22Rv1 (cell line): ENCODE measurements at regions not wholly inside any gene's neighbourhood (a gene's known extent, or its start where the extent isn't known, plus 50 kb on each side); places are given as distances from the start of the nearest gene placed in this dataset.

Source experiments
- H3K27ac ChIP-seq: fragments of 450-650 bp; 2 replicates; pipeline ENCODE4 v1.5.1; 2017
- CTCF ChIP-seq: fragments of 450-650 bp; IDR thresholded peaks from 2 replicates; pipeline ENCODE4 v1.5.1; 2017; ENCODE audit warnings: mild to moderate bottlenecking
- ZFX ChIP-seq: fragments of 450-650 bp; IDR thresholded peaks from 2 replicates; pipeline ENCODE4 v1.6.1; 2017; ENCODE audit warnings: antibody characterized with exemption, borderline replicate concordance

DNA sequence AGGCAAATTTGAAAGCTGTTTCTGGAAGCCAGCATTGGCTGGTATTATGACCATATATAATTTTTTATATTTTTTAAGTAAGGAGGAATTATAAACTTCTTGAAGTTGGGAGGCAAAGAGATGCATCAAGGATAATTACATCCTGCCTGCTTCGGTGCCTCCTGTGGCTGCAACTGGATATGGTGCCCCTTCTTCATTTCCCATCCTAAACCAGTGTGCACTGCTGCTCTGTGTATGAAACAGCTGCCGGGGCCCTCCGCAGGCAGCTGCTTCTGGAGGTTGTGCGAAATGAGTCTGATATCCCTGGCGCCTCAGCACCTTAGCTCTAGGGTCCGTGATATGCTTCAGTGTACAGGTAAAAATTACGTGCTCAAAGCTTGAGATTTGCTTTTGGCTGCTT, 304.2 kb downstream of the ENC1 start:
- no peak for TF ChIP-seq ZFX
- TF ChIP-seq CTCF: peak; percentile 39

DNA sequence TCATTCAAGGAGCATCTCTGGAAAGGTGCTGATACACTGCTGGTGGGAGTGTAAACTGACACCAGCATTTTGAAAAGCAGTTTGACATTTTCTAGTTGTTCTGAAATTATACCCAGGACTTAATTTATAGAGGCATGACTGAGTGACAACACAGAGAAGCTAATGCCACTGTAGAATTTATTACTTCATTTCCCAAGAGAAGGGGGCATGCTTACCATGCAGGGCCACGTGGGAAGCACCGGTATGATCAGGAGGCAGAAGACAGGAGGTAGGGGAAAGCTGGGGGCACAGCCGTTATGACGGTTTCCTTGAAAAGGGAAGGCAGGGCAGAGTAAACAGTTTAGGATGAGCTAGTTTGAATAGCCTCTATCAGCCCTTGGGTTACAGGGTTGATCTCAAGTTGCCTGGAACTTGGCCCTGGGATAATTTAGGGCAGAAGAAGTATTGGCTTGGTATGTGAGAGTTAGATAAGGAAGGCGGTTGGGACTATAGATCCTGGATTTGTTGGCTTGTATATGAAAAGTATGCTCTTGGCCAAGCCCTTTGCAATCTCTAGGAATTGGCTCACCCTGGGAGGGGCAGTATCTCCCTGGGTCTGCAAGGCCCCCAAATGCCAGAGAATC, 305.7 kb downstream of the ENC1 start:
- no peak overlapping the region for H3K27ac ChIP-seq
- TF ChIP-seq CTCF: no peak
- TF ChIP-seq ZFX: no peak

More for the DNA sequence above, 304.2 kb downstream of the ENC1 start:
- H3K27ac ChIP-seq: no peak overlapping the region

- no peak for TF ChIP-seq CTCF
- TF ChIP-seq ZFX: no peak
- no peak overlapping the region for H3K27ac ChIP-seq
These were observed 306.3 kb downstream of the ENC1 start for GRCh38 chr5:74334062-74334761.

GRCh38 chr5:74333430-74333829, 307.1 kb downstream of the ENC1 start:
- no peak for TF ChIP-seq ZFX
- no peak for TF ChIP-seq CTCF
- no peak overlapping the region for H3K27ac ChIP-seq

GRCh38 chr5:74332682-74333081, 307.8 kb downstream of the ENC1 start:
- H3K27ac ChIP-seq: no peak overlapping the region
- TF ChIP-seq CTCF (no peak), ZFX (no peak)

GRCh38 chr5:74332006-74332405, 308.5 kb downstream of the ENC1 start:
- TF ChIP-seq ZFX (no peak), CTCF (no peak)
- H3K27ac ChIP-seq: no peak overlapping the region

GRCh38 chr5:74328221-74328630, 312.3 kb downstream of the ENC1 start:
- no peak for TF ChIP-seq ZFX
- TF ChIP-seq CTCF: no peak
- H3K27ac ChIP-seq: peak overlapping the region; percentile 77
